ENCODE measurements at regions not wholly inside any gene's neighbourhood (a gene's known extent, or its start where the extent isn't known, plus 50 kb on each side); places are given as distances from the start of the nearest gene placed in this dataset.

- DNase-seq: no peak
Observed at GRCh38 chr1:112040891-112041740, 51.6 kb upstream of the KCND3 start.

DNA sequence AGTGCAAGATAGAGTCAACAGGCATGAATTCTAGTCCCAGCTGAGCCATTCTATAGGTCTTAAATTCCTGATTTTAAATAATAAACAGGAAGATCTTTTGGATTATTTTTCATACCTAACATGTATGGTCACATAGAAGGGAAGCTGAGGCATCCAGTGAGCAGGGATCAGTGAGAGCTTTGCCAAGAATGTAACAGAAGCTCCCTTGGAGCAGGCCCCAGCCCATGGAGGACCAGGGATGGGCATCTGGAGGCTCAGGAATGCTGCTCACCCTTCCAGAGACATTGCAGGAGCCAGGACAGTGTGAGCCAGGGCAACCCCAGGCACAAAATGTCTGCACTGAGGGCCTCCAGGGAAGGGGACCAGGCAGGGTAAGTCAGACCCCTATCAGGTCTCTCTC is 54.4 kb upstream of the KCND3 start:
- DNase-seq: no peak

GRCh38 chr1:112044745-112045144 is 55.3 kb upstream of the KCND3 start:
- DNase-seq: no peak

DNA sequence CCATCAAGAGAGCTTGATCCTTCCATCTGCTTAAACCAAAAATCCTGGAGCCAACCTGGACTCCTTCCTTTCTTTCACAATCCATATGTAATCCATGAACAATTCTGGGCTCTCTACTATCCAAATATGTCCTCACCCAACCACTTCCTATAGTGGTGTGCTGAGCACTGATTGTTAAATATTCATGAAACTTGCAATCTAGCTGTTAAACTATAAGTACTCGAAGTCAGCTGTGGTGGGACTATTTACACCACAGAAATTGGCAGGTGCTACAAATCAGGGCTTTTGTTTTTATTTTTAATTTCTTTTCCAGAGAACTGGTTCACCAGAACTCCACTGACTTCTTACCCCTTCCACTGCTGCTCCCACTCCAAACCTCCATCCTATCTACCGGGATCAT is 57.2 kb upstream of the KCND3 start:
- no peak for DNase-seq

DNA sequence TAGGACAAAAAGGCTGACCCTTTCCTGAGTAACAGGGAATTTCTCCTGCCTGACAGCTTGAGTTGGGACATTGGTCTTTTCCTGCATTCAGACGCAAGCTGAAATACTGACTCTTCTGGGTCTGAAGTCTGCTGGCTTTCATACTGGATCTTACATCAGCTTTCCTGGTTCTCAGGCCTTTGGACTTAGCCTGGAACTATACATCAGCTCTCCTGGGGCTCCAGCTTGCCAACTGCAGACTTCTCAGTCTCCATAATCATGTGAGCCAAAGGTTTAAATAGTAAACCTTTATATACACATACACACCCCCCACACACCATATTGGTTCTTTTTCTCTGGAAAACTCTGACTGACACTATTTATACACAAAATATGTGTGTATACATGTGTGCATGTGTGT is 59.0 kb upstream of the KCND3 start:
- DNase-seq: no peak

DNA sequence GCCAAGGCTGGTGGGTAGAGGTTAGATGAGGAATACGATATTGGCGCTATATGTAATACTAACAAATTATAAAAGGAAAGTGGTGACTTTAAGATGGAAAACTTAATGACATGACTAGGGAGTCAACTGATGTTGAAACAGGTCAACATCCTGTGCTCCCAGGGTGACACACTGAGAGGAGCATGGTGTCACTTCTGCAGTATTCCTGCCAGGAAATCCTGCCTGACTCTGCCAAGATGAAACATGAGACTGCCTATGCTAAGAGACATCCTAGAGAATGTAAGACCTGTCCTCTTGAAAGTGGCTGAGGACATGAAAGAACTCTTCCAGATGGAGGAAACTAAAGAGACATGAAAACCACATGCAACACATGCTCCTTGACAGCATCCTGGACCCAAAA is 65.0 kb upstream of the KCND3 start:
- DNase-seq: no peak

- no peak for DNase-seq
Observed at GRCh38 chr1:112056354-112056753, 66.9 kb upstream of the KCND3 start.

- no peak for DNase-seq
Observed at GRCh38 chr1:112057736-112058135, 68.3 kb upstream of the KCND3 start.

- no peak for DNase-seq
Observed at GRCh38 chr1:112058815-112059450, 69.5 kb upstream of the KCND3 start.

- no peak for DNase-seq
Observed at GRCh38 chr1:112059679-112060078, 70.2 kb upstream of the KCND3 start.

GRCh38 chr1:112060261-112060660 is 70.8 kb upstream of the KCND3 start:
- DNase-seq: no peak

- no peak for DNase-seq
Observed at GRCh38 chr1:112061056-112061455, 71.6 kb upstream of the KCND3 start.

- no peak for DNase-seq
Observed at GRCh38 chr1:112061901-112062320, 72.4 kb upstream of the KCND3 start.

- no peak for DNase-seq
Observed at GRCh38 chr1:112063781-112064728, 74.6 kb upstream of the KCND3 start.

- DNase-seq: no peak
Observed at GRCh38 chr1:112067989-112068388, 78.5 kb upstream of the KCND3 start.

GRCh38 chr1:112070677-112071076 is 81.2 kb upstream of the KCND3 start:
- no peak for DNase-seq

DNA sequence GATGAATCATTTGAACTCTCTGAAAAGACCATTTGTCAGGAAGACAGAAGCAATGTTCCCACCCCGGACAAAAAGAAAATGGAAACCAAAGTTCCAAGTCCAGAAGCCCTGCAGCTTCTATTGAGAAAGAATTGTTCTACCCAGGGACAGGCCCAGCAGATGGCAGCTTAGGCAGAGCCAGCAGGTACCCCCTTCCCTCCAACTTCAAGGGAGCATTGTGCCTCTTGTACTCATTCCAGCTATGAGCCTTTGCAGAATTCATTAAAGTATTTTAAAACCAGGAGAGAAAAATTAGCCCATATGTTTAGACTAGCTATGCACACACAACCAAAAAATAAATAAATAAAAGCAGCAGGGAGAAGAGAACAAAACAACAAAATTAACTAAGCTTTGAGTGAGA is 85.2 kb upstream of the KCND3 start:
- no peak for DNase-seq

GRCh38 chr1:112075566-112075965 is 86.1 kb upstream of the KCND3 start:
- DNase-seq: no peak

- DNase-seq: no peak
Observed at GRCh38 chr1:112079446-112079845, 90.0 kb upstream of the KCND3 start.

- DNase-seq: no peak
Observed at GRCh38 chr1:112083487-112083886, 94.0 kb upstream of the KCND3 start.

GRCh38 chr1:112092656-112093371 is 103.3 kb upstream of the KCND3 start:
- DNase-seq: no peak

GRCh38 chr1:112093372-112093694 is 103.9 kb upstream of the KCND3 start:
- DNase-seq: no peak

DNA sequence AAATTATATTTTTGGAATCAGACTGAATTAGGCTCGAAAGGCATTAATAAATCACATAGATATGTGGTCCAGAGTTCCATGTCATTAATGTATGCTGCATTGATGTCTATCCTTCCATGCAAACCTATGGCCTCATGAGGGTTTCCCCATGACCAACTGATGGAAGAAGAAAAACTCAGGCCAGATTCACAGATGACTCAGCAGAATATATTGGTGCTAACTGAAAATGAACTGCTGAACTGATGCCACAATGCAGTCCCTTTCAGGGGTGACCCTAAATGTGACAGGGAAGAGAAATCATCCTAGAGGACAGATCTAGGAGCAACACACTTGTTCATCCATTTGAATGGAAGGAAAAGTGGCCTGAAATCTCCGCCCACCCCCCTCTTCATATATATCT is 110.5 kb upstream of the KCND3 start:
- DNase-seq: no peak

Measured in NCI-H774 (cell line).